ENCODE measurements at regions not wholly inside any gene's neighbourhood (a gene's known extent, or its start where the extent isn't known, plus 50 kb on each side); places are given as distances from the start of the nearest gene placed in this dataset.

DNA sequence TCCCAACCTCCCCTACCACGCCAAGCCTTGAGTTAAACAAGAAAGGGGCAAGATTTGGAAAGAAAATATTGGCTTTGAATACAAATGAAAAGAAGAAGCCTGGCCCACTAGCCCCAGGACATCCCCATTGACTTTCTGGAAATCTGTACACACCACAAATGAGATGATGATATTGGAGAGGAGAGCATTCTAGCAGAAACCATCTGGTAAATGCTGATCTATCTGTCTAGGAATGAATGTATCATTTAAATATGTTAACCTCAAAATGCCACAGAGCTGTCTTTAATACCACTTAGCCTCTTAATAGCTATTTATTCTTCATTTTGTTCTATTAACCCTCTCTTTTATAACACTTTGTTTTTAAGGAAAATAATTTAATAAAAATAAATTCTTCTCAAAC, 270.2 kb upstream of the PDE4D start:
- no peak for DNase-seq

DNA sequence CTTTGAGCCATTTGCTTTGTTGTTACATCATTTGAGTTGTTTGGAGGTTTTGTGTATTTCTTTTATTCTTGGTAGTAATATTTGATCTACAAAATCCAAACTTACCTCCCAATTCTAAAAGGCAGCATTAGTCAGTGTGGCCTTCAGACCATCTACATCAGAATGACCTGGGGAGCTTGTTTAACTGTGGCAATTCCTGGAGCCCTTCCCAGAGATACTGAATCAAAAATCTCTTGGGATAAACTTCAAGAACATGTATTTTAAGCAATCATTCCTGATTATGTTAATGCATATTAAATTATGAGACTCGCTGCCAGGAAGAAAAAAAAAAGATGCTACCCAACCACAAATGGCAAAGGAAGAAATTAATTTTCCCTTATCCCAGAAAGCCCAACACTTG, 268.9 kb upstream of the PDE4D start:
- DNase-seq = no peak

- DNase-seq = peak; percentile 1
Measured at GRCh38 chr5:60161340-60161934, 267.9 kb upstream of the PDE4D start.

- DNase-seq = no peak
Measured at GRCh38 chr5:60149081-60149480, 255.6 kb upstream of the PDE4D start.

DNA sequence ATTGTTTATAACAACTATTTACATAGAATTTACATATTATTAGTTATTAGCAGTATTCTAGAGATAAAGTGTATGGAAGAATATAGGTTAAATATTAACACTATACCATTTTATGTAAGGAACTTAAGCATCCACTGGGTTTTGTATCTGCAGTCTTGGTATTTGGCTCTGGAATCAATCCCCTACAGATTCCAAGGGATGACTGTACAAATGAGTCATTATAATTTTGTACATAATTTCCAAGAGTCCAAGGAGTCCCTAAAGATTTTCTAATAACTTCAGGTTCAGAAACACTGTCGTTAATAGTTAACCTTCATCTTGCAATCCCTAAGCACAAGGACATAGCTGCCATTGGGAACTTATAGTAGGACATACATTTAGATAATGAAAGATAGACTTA, 254.8 kb upstream of the PDE4D start:
- no peak for DNase-seq

DNA sequence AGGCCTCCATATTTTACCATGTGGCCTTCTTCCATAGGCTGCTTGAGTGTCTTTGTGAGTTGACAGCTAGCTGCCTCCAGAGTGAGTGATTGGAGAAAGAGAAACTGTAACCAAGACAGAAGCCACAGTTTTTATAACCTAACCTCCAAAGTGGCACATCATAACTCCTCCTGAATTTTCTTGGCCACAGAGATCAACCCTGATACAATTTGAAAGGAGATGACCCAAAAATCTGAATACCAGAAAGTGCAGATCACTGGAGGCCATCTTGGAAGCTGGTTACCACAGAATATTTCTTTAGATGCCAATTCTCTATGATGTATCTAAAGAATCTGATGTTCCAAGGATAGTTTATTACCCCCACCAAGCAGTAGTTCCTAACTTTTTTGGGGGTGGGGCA, 254.3 kb upstream of the PDE4D start:
- no peak for DNase-seq

DNA sequence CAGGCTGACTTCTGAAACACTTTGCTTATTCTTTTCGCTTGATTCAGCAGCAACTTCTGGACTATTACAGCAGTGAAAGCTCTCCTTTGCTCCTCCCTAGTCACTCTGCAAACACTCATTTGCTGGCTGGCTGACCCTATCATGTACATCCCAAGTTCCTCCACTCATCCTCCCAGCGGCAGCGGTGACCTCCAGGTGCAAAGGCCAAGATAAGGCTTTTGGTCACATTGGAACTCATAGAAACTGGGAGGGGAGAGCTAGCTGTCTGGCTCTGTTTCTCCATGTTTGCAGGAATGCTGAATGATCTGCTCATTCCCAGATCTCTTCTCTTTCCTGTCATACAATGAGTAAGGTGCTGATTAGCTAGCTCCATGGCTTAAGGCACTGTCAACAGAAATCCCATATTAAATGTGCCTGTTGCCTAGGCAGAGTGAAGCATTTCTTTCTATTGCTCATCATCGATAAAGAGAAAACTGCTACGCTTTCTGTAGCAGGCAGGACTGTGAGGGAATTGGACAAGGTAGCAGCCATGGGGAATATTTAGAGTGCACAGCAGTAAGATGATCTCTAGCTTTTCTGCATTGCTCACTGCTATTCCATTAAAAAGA, 250.5 kb upstream of the PDE4D start:
- no peak for DNase-seq

GRCh38 chr5:60141119-60141518, 247.6 kb upstream of the PDE4D start:
- no peak for DNase-seq

DNA sequence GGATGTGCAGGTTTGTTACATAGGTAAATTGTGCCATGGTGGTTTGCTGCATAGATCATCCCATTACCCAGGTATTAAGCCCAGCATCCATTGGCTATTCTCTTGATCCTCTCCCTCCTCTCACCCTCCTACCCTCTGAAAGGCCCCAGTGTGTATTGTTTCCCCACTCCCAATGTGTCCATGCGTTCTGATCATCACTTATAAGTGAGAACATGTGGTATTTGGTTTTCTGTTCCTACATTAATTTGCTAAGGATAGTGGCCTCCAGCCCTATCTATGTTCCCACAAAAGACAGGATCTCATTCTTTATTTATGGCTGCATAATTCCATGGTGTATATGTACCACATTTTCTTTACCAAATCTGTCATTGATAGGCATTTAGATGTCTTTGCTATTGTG, 243.3 kb upstream of the PDE4D start:
- DNase-seq = no peak

DNA sequence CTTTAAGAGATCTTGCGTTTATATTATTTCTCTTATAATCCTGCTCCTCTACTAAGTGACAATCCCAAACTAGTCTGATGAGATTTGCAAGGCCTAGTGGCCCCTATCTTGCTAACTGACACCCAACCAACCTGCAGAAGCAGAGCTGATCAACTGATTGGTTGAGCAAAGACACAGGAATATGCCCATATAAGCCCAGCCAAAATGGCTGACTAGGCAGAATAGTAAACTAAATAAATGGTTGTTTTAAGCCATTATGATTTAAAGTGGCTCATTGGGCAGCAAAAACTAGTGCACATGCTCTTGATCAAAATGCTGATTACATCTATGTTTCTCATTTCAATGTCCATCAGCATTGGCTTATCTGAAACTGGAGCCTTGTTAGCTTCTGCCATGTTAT, 238.0 kb upstream of the PDE4D start:
- DNase-seq = no peak

DNA sequence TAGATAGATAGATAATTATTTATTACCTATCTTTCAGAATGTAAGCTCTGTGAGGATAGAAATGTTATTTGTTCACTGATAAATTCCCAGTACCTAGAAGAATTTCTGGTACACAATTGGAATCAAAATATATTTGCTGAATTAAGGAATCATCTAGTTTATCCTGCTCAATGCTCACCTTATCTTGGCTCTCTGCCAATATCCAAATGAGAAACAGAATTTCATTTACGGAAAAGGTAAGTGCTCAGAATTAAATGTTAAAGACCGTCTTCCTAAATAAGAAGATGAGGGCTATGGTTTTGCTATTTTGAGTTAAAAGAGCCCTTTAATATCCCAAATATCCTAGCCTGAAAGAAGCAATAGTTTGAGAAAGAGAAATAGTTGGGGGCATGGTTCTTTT, 232.1 kb upstream of the PDE4D start:
- DNase-seq = no peak

DNA sequence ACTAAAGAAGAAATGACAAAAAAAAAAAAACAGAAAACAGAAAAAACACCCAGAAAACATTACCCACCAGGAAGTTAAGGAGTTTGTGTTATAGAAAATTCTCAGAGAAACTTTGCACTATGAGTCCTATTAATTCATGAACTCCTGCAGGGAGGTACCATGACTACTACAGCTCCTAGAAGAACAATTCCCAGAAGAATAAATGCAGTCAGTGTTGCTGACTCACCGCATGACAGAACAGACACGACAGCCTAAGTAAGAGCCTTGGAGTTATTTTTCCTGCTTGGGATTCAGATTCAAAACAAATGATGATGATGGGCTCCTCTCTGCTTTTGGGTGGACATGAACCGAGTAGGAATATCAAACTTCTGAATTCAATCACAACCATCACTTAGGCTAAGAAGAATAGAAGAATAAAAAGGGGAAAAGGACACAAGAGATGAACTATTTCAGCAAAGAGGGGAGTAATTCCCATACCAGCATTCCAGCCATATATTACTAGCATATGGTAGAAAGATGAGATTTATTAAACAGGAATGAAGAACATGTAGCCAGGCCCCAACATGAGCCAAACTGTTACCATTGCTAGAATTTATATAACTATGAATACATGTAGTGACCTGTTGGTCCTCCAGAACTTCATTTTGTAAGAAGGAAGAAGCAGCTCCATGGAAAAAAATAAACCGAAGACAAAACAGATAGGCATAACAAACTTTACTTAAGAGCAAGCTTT, 209.6 kb upstream of the PDE4D start:
- no peak for DNase-seq

GRCh38 chr5:60101573-60101972, 208.0 kb upstream of the PDE4D start:
- DNase-seq = no peak

DNA sequence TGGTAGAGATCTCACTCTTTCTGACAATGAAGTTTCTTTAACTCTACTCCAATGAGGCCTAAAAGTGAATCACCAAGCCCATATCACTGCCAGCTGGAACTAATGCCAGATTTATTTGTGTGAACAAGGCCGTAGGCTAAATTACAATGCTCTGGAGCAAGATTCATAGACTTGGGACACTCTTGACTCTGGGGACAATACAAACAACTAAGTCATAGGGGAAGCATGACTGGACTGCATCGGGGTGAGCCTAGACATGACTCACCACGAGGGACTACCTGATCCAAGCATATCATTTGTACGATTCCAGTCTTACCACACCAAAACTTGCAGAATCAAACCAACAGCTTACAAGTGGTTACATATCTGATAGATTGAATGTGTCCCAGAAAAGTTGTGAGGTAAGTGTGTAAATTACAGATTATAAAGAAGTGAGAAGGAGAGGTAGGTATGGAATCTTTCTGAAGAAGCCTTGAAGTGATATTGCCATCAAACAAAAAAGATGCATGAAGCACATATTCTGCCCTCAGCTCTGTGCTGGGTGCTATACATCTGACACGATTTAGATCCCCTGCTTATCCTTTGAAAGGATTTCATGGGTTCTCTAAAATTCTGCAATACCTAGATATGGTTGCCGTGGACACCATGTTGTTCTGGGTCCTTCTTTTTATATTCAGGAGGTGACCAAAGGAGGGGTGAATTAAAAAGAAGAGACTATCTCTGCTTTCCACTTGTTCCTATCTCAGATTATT, 199.3 kb upstream of the PDE4D start:
- no peak for DNase-seq

DNA sequence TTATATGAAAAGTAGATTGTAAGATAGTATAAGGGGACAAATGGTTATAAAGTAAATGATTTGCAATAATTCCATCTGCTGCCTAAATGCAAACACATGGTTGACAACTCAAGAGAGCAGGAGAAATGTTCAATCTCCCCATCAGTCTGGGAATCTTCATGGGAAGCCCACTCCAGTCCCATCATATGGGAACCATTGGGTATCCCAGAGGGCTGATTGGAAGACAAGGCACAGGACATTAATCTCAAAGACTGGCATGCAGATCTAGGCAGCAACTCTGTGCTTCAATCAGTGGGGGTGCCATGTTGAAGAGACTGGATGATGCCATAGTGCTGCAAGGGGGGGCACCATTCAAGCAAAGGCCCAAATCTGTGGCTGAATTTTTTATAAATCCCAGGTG, 193.1 kb upstream of the PDE4D start:
- no peak for DNase-seq

DNA sequence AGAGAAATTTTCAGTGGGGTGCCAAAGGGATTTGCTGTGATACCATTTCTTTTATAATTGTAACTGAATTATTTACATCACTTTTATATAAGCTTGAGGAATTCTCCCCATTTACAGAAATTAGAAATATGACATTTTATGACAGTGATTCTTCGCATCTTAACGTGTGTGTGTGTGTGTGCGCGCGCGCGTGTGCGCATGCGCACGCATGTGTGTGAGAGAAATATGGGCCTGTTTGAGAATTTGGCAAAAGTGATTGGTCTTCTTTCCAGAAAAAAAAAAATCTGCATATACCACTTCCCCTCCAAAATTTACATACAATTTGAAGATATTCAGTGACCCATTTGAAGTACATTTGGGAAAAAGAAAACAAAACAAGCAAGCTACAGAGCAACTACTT, 190.7 kb upstream of the PDE4D start:
- DNase-seq = no peak

DNA sequence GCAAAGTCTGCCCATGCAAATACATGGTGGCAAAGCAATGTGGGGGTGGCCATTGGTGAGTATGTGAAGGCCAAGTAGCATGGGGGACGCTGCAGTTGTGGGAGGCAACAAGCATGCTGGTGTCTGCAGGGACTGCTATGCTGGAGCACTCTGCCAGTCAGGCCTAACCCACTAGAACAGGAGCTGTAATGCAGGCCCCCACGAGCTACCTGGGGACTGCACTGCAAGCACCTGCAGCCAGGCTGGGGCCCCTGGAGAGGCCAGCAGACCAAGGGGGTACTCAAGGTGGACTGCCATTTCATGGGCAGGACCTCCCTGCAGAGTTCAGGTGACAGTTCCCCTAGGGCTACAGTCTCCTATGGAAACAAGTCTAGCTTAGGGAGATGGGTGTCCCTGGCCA, 183.8 kb upstream of the PDE4D start:
- no peak for DNase-seq

DNA sequence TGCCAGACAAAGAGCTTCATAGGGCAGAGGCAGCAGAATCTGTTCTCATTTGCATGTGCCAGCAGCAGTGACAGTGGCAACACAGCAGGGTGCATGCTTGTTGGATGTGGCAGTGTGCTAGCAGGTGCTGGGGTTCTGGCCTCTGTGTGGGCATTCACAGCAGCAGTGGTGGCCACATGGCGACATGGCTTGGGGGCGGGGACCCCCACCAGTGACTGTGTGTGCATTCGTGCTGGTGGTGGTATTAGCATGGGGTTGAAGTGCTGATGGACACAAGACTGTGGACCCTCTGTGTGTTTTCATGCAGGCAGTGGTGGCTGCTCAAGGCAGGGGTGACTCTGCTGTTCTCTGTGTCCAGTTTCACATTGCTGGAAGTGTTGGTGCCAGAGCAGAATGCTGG, 183.2 kb upstream of the PDE4D start:
- DNase-seq = no peak

DNA sequence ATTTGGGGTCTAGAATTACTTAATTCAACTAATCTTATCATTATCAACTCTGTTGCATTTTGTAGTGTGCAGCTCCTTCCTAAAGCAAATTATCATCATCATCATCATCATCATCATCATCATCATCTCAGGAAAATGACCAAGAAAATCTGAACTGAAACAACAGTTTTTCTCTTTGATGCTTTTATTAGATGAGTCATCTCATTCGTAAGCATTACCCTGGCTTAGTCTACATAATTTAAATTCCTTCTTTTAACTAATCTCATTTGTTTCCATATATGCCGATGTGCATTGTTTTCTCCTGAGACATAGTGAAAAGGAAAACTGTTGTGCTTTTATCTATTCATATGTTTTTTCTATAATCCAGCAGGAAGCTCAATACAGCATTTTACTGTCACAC, 173.0 kb upstream of the PDE4D start:
- no peak for DNase-seq

GRCh38 chr5:60060389-60060788, 166.9 kb upstream of the PDE4D start:
- DNase-seq = no peak

GRCh38 chr5:60056191-60056590, 162.7 kb upstream of the PDE4D start:
- DNase-seq = no peak

GRCh38 chr5:60055168-60055567, 161.6 kb upstream of the PDE4D start:
- DNase-seq = no peak

GRCh38 chr5:60041996-60042664, 148.6 kb upstream of the PDE4D start:
- peak; percentile 32 for DNase-seq

All from NCI-H510A treated with DMSO at 0.1 percent for 48 hours (cell line).